Heart left ventricle (tissue), 13 donors: ENCODE measurements at regions not wholly inside any gene's neighbourhood (a gene's known extent, or its start where the extent isn't known, plus 50 kb on each side); places are given as distances from the start of the nearest gene placed in this dataset.

Experiments used
- CTCF ChIP-seq, 12 donors: fragments of 200-600 bp; sonication (generic) in 4 of 12; IDR thresholded peaks; one replicate each; pipeline versions ENCODE4 v1.5.0 to v1.8.0; 2018 to 2022; ENCODE audit warnings: antibody characterized with exemption in 12 of 12, mild to moderate bottlenecking in 5 of 12
- POLR2A ChIP-seq, 2 donors: fragments of 450-650 bp; IDR thresholded peaks; one replicate each; pipeline ENCODE4 v1.6.1; 2017; ENCODE audit warnings: antibody characterized with exemption in 2 of 2, mild to moderate bottlenecking in 2 of 2, moderate library complexity in 2 of 2
- donor health status: ischemic (EF 13 %, LVEDD 7.1; RV severe dilation, severe dysfunction).
- donor health status: DM: no; HTN: yes; CAD: no.
- donor health status: DM: no; HTN: no; CAD: no.
- donor health status: ischemic (EF 25% LVEDD 6.9; RV normal size, moderate dysfunction).
- donor health status: ischemic (EF 25% LVEDD 5.7; RV mildly dilated, moderate dysfunction).
- donor health status: ischemic (EF 35%, LVEDD 5.7; RV mildly dilated, moderate dysfunction).
- donor health status: nonischemic (EF 11% LVEDD 7.7; RV severe dilation, severe dysfunction).
- donor health status: DM: yes; HTN: yes; CAD: no.
- donor health status: PGD.
- donor health status: ischemic (EF 29% LVEDD 5.4; RV normal size, mild dysfunction).
- donor health status: nonischemic (EF 23%, LVEDD 6.1; RV moderate dilation, normal function).

DNA sequence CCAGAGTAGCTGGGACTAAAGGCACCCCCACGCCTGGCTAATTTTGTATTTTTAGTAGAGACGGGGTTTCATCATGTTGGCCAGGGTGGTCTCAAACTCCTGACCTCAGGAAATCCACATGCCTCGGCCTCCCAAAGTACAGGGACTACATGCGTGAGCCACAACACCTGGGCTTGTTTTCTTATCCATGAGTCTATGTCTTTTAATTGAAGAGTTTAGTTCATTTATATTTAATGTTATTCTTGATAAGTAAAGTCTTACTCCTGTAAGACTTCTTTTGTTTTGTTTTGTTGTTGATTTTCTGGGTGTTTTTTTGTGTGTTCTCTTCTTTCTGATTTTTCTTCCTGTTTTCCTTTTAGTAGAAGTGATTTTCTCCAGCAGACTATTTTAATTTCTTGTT lies 621.0 kb downstream of the LTN1 start:
- TF ChIP-seq POLR2A (IDR thresholded peaks at IDR 0.05) (no peak), CTCF (IDR thresholded peaks at IDR 0.05) (no peak)
